ENCODE measurements at regions not wholly inside any gene's neighbourhood (a gene's known extent, or its start where the extent isn't known, plus 50 kb on each side); places are given as distances from the start of the nearest gene placed in this dataset.

DNA sequence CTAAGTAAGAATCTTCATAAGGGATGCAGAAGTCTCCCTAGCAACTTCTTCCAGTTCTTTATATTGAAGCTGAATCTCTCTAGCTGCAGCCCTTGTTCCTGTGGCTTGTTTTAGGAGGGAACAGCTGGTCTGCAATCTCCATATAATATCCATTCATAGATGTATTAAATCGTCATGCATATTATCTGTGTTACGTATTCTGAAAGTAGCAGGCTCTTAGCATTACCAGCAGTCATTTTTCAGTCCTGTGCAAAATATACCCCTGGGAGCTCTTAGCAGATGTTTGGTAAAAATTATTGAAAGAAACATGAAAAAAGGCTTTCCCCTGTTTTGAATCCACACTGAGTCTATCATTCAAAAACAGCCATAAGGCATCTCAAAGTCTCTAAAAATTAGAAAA is 385.3 kb downstream of the IRS1 start:
- no peak for TF ChIP-seq POLR2A (IDR thresholded peaks at IDR 0.05; ENCODE audit: low read depth, low read length)
- no peak for TF ChIP-seq POLR2AphosphoS5 (IDR thresholded peaks at IDR 0.05; ENCODE audit: low read depth, low read length)
- TF ChIP-seq TAF1 (IDR thresholded peaks at IDR 0.05; ENCODE audit: low read depth, low read length), result no peak
- no peak for TF ChIP-seq SPI1 (IDR thresholded peaks at IDR 0.05; ENCODE audit: low read depth, low read length)
- TF ChIP-seq POU2F2 (IDR thresholded peaks at IDR 0.05; ENCODE audit: low read depth, low read length), result no peak
